ENCODE measurements at regions not wholly inside any gene's neighbourhood (a gene's known extent, or its start where the extent isn't known, plus 50 kb on each side); places are given as distances from the start of the nearest gene placed in this dataset.
A peak's percentile ranks its signal among the peaks of the same experiment; 100 is the strongest.

DNA sequence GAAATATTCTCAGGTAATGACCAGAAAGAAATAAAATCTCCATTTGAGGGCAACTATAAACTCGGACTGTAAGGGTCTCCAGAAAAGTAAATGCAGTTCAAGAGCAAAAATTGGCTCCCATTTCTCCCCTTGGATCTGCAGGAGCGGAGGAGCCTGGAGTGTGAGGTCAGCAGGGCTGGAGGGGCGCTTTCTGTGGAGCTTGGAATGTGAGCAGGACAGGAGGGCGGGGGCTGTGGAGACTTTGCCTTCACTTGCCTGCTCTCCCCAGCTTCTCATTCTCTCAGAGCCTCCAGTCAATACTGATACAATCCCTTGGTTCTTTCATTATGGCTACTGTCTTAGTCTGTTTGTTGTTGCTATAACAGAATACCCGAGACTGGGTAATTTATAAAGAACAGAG lies 162.8 kb upstream of the ANKH start:
- TF ChIP-seq, protein P1, sequence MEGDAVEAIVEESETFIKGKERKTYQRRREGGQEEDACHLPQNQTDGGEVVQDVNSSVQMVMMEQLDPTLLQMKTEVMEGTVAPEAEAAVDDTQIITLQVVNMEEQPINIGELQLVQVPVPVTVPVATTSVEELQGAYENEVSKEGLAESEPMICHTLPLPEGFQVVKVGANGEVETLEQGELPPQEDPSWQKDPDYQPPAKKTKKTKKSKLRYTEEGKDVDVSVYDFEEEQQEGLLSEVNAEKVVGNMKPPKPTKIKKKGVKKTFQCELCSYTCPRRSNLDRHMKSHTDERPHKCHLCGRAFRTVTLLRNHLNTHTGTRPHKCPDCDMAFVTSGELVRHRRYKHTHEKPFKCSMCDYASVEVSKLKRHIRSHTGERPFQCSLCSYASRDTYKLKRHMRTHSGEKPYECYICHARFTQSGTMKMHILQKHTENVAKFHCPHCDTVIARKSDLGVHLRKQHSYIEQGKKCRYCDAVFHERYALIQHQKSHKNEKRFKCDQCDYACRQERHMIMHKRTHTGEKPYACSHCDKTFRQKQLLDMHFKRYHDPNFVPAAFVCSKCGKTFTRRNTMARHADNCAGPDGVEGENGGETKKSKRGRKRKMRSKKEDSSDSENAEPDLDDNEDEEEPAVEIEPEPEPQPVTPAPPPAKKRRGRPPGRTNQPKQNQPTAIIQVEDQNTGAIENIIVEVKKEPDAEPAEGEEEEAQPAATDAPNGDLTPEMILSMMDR (IDR thresholded peaks at IDR 0.05; ENCODE audit: control insufficient read depth, extremely low read depth, insufficient read depth) = no peak
- H3K4me3 ChIP-seq (ENCODE audit: low read depth, low read length) = no peak overlapping the region
- DNase-seq (ENCODE audit: low read depth) = no peak

DNA sequence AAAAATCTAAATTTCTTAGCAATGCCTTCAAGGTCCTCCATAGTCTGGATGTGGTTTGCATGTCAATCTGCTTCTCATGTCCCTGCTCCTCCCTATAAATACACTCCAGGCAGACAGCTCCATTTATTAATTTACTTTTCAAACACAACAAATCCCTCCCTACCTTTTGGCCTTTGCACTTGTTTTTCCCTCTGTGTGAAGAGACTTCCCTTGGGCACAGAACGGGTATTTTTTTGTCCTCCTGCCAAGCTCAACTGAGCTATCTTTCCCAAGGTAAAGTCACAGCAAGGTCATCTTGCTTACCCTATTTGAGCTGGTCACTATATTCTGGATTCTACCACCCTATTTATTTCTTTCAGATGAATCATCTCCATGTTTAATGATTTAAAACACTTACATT lies 159.6 kb upstream of the ANKH start:
- TF ChIP-seq, protein P1 (IDR thresholded peaks at IDR 0.05; ENCODE audit: control insufficient read depth, extremely low read depth, insufficient read depth) = no peak
- DNase-seq (ENCODE audit: low read depth) = peak; percentile 45
- H3K4me3 ChIP-seq (ENCODE audit: low read depth, low read length) = no peak overlapping the region

DNA sequence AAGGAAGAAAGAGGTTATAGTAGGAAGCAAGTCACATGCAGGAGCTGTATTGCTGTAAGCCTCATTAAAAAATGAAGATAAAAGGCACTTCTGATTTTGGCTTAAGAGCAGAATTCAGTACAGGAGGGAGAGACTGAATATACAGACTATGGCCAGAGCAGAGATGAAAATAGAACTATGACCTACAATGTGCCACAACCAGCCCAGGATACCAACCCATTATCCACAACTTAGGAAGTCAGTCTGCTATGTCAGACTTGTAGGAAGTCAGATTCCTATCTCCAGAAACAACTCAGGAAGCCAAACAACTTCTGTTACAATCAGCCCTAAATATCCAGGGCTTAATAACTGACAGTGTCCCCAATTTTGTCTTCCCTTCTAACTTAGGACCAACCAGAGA lies 156.2 kb upstream of the ANKH start:
- TF ChIP-seq, protein P1 (IDR thresholded peaks at IDR 0.05; ENCODE audit: control insufficient read depth, extremely low read depth, insufficient read depth) = no peak
- DNase-seq (ENCODE audit: low read depth) = no peak
- no peak overlapping the region for H3K4me3 ChIP-seq (ENCODE audit: low read depth, low read length)

DNA sequence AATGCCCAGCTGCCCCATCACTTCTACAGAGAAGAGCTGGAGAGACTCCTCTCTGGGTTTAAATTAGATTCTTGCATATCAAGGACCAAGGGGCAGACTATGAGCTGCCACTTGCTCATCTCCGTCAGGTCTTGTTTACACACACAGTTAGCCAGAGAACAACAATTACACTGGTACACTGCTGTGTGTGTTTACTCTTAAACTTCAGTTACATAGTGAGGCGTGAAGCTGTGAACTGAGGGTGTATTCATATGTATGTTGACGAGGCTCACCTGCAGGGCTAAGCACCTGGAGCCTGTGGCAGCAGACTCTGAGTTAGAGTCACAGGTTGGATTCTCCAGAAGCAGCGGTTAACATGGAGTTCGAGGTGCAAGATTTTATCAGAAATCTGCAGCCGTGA lies 155.4 kb upstream of the ANKH start:
- DNase-seq (ENCODE audit: low read depth) = no peak
- no peak overlapping the region for H3K4me3 ChIP-seq (ENCODE audit: low read depth, low read length)
- TF ChIP-seq, protein P1 (IDR thresholded peaks at IDR 0.05; ENCODE audit: control insufficient read depth, extremely low read depth, insufficient read depth) = no peak

DNA sequence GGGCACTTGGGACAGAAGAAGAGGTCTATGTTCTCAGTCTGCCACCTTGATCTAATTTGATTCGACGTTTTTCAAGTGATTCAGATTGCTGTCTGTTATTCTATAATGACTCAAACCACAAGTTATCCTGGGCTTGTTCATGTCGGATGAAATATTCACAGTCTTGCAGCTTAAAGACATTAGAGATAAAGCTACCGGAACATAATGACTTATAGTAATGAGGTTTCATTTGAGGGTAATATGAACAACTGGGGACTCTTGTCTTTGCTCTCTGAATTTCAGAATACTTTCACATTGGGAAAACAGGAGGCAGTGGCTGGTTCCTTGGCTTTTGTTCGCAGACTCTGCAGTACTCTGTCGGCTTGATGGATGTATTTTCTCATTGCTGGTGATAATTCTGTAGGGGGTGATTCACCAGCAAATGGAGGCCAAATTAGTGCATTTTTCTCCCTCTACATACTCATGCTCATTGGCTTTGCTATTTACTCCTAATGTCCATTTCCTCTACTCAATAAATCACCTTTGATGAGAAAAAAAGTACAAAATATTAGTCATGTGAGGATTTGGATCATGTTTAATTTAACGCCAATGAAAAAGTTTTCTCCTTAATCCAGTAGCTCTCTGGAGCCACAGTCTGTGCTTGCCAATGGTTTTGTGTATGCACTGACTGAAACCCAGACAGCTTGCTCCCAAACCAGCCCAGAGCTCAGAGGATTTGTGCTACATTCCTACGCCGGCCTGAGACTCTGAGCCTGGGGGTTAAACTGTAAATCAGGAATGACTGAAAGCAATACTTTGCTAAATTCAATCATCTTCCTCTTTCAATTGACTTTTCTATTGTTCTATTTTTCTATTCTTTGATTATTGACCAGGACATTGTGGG lies 154.7 kb upstream of the ANKH start:
- DNase-seq (ENCODE audit: low read depth) = no peak
- H3K4me3 ChIP-seq (ENCODE audit: low read depth, low read length) = no peak overlapping the region
- TF ChIP-seq, protein P1 (IDR thresholded peaks at IDR 0.05; ENCODE audit: control insufficient read depth, extremely low read depth, insufficient read depth) = no peak

DNA sequence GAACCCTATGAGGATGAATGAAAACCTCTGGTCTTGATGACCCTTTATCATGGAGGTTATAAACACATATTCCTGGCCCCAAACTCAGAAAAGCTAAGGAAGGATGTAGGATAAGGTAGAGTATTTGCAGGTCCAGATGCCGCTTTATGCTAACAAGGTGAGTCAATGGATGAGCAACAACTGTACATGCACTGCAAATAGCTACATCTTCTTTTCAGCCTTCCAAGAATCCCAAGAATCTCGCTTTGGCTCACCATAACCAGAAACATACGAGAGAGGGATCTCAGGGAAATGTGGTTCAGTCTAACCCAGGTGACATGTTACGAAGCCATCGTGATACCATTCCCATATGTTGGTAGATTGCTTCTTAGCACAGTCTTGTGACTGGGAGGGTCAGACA lies 152.3 kb upstream of the ANKH start:
- TF ChIP-seq, protein P1 (IDR thresholded peaks at IDR 0.05; ENCODE audit: control insufficient read depth, extremely low read depth, insufficient read depth) = no peak
- no peak for DNase-seq (ENCODE audit: low read depth)
- no peak overlapping the region for H3K4me3 ChIP-seq (ENCODE audit: low read depth, low read length)

DNA sequence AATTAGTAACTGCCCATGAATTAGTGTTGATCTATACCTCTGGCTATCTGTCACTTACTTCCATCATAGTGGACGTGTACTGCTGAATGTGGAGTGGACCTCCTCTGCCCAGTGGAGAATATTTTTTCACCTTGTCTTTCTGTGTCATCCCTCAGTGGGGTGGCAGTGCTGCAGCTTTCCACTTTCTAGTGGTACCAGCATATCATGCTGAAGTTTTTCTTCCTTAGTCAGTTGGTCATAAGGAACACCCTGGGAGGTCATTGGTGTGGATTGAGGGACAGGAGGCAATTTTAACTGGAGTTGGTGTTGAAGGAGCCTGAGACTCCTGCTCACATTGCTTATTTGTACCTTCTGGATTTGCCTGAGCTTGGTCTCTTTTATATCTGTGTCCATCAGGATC lies 151.7 kb upstream of the ANKH start:
- DNase-seq (ENCODE audit: low read depth) = no peak
- TF ChIP-seq, protein P1 (IDR thresholded peaks at IDR 0.05; ENCODE audit: control insufficient read depth, extremely low read depth, insufficient read depth) = no peak
- no peak overlapping the region for H3K4me3 ChIP-seq (ENCODE audit: low read depth, low read length)
